ENCODE measurements at regions not wholly inside any gene's neighbourhood (a gene's known extent, or its start where the extent isn't known, plus 50 kb on each side); places are given as distances from the start of the nearest gene placed in this dataset.

DNA sequence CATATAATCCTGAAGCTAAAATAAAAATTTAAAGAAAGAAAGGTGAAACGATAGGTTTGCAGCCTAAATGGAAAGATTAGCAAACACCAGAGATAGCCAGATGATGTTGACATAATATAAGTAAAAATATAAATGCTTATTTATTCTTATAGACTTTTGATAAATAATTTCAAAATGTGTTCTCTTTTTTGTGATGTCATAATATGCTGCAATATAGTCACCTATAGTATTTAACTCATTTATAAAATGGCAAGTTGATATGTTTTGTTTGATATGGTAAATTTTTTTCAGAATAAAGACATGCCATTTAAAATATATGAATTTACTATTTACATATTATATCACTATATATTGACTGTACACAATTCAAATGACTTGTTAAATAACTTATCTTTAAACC lies 813.4 kb downstream of the LRFN5 start:
- TF ChIP-seq ISL1 (CRISPR knock-in tag; IDR thresholded peaks at IDR 0.05) (no peak), BACH2 (CRISPR knock-in tag; IDR thresholded peaks at IDR 0.05; ENCODE audit: borderline replicate concordance) (no peak), ZNF8 (CRISPR knock-in tag; IDR thresholded peaks at IDR 0.05) (no peak), GLIS3 (CRISPR knock-in tag; IDR thresholded peaks at IDR 0.05) (no peak), CSRNP3 (CRISPR knock-in tag; IDR thresholded peaks at IDR 0.05) (no peak), RARB (CRISPR knock-in tag; IDR thresholded peaks at IDR 0.05) (no peak), CREB5 (CRISPR knock-in tag; IDR thresholded peaks at IDR 0.05; ENCODE audit: low read depth) (no peak), PPARA (CRISPR knock-in tag; IDR thresholded peaks at IDR 0.05; ENCODE audit: borderline replicate concordance) (no peak), ZNF70 (CRISPR knock-in tag; IDR thresholded peaks at IDR 0.05) (no peak), CSDC2 (CRISPR knock-in tag; IDR thresholded peaks at IDR 0.05) (no peak), TCF4 (CRISPR knock-in tag; IDR thresholded peaks at IDR 0.05; ENCODE audit: borderline replicate concordance) (no peak), ARNTL (CRISPR knock-in tag; IDR thresholded peaks at IDR 0.05; ENCODE audit: borderline replicate concordance, low read depth) (no peak)
- TF ChIP-seq, protein P1, sequence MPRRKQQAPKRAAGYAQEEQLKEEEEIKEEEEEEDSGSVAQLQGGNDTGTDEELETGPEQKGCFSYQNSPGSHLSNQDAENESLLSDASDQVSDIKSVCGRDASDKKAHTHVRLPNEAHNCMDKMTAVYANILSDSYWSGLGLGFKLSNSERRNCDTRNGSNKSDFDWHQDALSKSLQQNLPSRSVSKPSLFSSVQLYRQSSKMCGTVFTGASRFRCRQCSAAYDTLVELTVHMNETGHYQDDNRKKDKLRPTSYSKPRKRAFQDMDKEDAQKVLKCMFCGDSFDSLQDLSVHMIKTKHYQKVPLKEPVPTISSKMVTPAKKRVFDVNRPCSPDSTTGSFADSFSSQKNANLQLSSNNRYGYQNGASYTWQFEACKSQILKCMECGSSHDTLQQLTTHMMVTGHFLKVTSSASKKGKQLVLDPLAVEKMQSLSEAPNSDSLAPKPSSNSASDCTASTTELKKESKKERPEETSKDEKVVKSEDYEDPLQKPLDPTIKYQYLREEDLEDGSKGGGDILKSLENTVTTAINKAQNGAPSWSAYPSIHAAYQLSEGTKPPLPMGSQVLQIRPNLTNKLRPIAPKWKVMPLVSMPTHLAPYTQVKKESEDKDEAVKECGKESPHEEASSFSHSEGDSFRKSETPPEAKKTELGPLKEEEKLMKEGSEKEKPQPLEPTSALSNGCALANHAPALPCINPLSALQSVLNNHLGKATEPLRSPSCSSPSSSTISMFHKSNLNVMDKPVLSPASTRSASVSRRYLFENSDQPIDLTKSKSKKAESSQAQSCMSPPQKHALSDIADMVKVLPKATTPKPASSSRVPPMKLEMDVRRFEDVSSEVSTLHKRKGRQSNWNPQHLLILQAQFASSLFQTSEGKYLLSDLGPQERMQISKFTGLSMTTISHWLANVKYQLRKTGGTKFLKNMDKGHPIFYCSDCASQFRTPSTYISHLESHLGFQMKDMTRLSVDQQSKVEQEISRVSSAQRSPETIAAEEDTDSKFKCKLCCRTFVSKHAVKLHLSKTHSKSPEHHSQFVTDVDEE (CRISPR knock-in tag; IDR thresholded peaks at IDR 0.05): no peak
- ATAC-seq: no peak

DNA sequence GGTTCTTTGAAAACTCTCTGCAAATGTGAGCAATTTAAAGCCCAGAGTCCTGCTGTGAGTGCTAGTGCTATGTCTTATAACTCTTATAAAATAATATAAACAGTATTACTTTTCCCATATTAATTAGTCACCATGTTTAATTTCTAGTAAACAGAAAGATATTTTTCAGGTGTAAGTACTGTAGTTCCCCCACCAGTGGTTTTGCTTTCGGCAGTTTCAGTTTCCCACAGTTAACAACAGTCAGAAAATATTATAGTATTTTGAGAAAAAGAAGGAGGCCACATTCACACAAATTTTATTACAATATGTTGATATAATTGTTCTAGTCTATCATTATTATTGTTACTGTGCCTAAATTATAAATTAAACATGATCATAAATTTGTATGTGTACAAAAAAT lies 800.5 kb downstream of the LRFN5 start:
- ATAC-seq: no peak
- TF ChIP-seq OSR1 (CRISPR knock-in tag; IDR thresholded peaks at IDR 0.05) (no peak), ISL1 (CRISPR knock-in tag; IDR thresholded peaks at IDR 0.05) (no peak), PATZ1 (CRISPR knock-in tag; IDR thresholded peaks at IDR 0.05; ENCODE audit: borderline replicate concordance) (no peak), ARNTL (CRISPR knock-in tag; IDR thresholded peaks at IDR 0.05; ENCODE audit: borderline replicate concordance, low read depth) (no peak), BACH2 (CRISPR knock-in tag; IDR thresholded peaks at IDR 0.05; ENCODE audit: borderline replicate concordance) (no peak), PPARA (CRISPR knock-in tag; IDR thresholded peaks at IDR 0.05; ENCODE audit: borderline replicate concordance) (no peak), CREB5 (CRISPR knock-in tag; IDR thresholded peaks at IDR 0.05; ENCODE audit: low read depth) (no peak), ZFP3 (CRISPR knock-in tag; IDR thresholded peaks at IDR 0.05) (no peak), ZNF8 (CRISPR knock-in tag; IDR thresholded peaks at IDR 0.05) (no peak), ESRRG (CRISPR knock-in tag; IDR thresholded peaks at IDR 0.05) (no peak), SNAI2 (CRISPR knock-in tag; IDR thresholded peaks at IDR 0.05) (no peak), ZNF70 (CRISPR knock-in tag; IDR thresholded peaks at IDR 0.05) (no peak)
- TF ChIP-seq, protein P2, sequence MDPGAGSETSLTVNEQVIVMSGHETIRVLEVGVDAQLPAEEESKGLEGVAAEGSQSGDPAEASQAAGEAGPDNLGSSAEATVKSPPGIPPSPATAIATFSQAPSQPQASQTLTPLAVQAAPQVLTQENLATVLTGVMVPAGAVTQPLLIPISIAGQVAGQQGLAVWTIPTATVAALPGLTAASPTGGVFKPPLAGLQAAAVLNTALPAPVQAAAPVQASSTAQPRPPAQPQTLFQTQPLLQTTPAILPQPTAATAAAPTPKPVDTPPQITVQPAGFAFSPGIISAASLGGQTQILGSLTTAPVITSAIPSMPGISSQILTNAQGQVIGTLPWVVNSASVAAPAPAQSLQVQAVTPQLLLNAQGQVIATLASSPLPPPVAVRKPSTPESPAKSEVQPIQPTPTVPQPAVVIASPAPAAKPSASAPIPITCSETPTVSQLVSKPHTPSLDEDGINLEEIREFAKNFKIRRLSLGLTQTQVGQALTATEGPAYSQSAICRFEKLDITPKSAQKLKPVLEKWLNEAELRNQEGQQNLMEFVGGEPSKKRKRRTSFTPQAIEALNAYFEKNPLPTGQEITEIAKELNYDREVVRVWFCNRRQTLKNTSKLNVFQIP (CRISPR knock-in tag; IDR thresholded peaks at IDR 0.05; ENCODE audit: borderline replicate concordance, low read depth): no peak
